ENCODE measurements at regions not wholly inside any gene's neighbourhood (a gene's known extent, or its start where the extent isn't known, plus 50 kb on each side); places are given as distances from the start of the nearest gene placed in this dataset.

- H3K27me3 ChIP-seq (replicated peaks; ENCODE audit: insufficient read depth): peaks cover 17% of the 10 kb centered on the region
- H3F3A ChIP-seq (ENCODE audit: insufficient read depth): peaks cover 13% of the 10 kb centered on the region; the same call in 1 of the 2 replicates
- H3K4me3 ChIP-seq: no peak overlapping the region
- WGBS, 2 experiments (ENCODE audit: low coverage in 1 of 2, low lambda C conversion rate in 2 of 2, missing lambda C conversion rate in 2 of 2): 93 to 97% methylated on average over 4 of the region's 4 CpGs
- no peaks in the 10 kb centered on the region for H3K9me3 ChIP-seq (ENCODE audit: low read depth)
- H3K36me3 ChIP-seq (ENCODE audit: low read depth): no peaks in the 10 kb centered on the region
- no peak for DNase-seq
- no peak overlapping the region for H3K9ac ChIP-seq
- TF ChIP-seq EZH2phosphoT487 (IDR thresholded peaks at IDR 0.05; ENCODE audit: insufficient read depth, low read depth) (no peak), EZH2 (IDR thresholded peaks at IDR 0.05; ENCODE audit: insufficient read depth, poor library complexity, severe bottlenecking) (no peak)
- H3K4me2 ChIP-seq (ENCODE audit: unreplicated experiment): no peak overlapping the region
- H2AFZ ChIP-seq: no peak overlapping the region
- H3K4me1 ChIP-seq (ENCODE audit: insufficient read depth): 0 out of 2 replicates have a peak, but pooled peaks cover 12% of the 10 kb centered on the region
- no peaks in the 10 kb centered on the region for H4K20me1 ChIP-seq (ENCODE audit: insufficient read depth)
- no peak overlapping the region for H3K27ac ChIP-seq
- in situ Hi-C loops (cut with MboI): no loop called here
- no peaks in the 10 kb centered on the region for H3K79me2 ChIP-seq (ENCODE audit: insufficient read depth)
- H3K9me2 ChIP-seq (ENCODE audit: insufficient read depth): no peaks in the 10 kb centered on the region
Observed at GRCh38 chr6:129764761-129765407, 54.9 kb upstream of the ARHGAP18 start.

- DNase-seq: peak; percentile 27
- Histone ChIP-seq H3K9me3 (ENCODE audit: low read depth) (no peaks in the 10 kb centered on the region), H3K4me3 (no peak overlapping the region), H3K4me2 (ENCODE audit: unreplicated experiment) (peak overlapping the region; percentile 10), H3K27ac (no peak overlapping the region), H3K9me2 (ENCODE audit: insufficient read depth) (no peaks in the 10 kb centered on the region), H2AFZ (no peak overlapping the region), H3K27me3 (replicated peaks; ENCODE audit: insufficient read depth) (no peaks in the 10 kb centered on the region), H3K36me3 (ENCODE audit: low read depth) (no peaks in the 10 kb centered on the region), H3K4me1 (ENCODE audit: insufficient read depth) (0 out of 2 replicates have a peak, but pooled peaks cover 9% of the 10 kb centered on the region), H3F3A (ENCODE audit: insufficient read depth) (peaks cover 13% of the 10 kb centered on the region; the same call in 1 of the 2 replicates), H3K9ac (no peak overlapping the region), H4K20me1 (ENCODE audit: insufficient read depth) (no peaks in the 10 kb centered on the region), H3K79me2 (ENCODE audit: insufficient read depth) (no peaks in the 10 kb centered on the region)
- 77 to 79% methylated on average over 6 of the region's 6 CpGs for WGBS, 2 experiments (ENCODE audit: low coverage in 1 of 2, low lambda C conversion rate in 2 of 2, missing lambda C conversion rate in 2 of 2)
- in situ Hi-C loops (cut with MboI): no loop called here
- no peak for TF ChIP-seq EZH2 (IDR thresholded peaks at IDR 0.05; ENCODE audit: insufficient read depth, poor library complexity, severe bottlenecking)
- TF ChIP-seq EZH2phosphoT487 (IDR thresholded peaks at IDR 0.05; ENCODE audit: insufficient read depth, low read depth): no peak
Observed at GRCh38 chr6:129759796-129760605, 50.0 kb upstream of the ARHGAP18 start.
